GM12878 (cell line): ENCODE measurements at regions not wholly inside any gene's neighbourhood (a gene's known extent, or its start where the extent isn't known, plus 50 kb on each side); places are given as distances from the start of the nearest gene placed in this dataset.

Source experiments
- ATAC-seq: fragments of 200-7000 bp; cut with Tn5 transposase; 3 replicates; pipeline ENCODE4 v1.9.1; 2020; ENCODE audit warnings: mild to moderate bottlenecking, moderate library complexity
- BruUV-seq: library from RNA; stranded (reverse); fragments of 400-500 nt; replicated peaks from 2 replicates; lab custom pipeline; 2021; lab: Mats Ljungman, UMichigan
- CTCF ChIA-PET: fragments of 300-600 bp; sonication (Branson Sonifier 250); formaldehyde crosslinking; extraction: SDS; loops from one replicate; lab custom pipeline; 2021; ENCODE audit warnings: inconsistent platforms; lab: Yijun Ruan, JAX
- POLR2A ChIA-PET: fragments of 350-600 bp; formaldehyde crosslinking; extraction: SDS; loops from one replicate; lab custom pipeline; 2021; ENCODE audit warnings: inconsistent platforms; lab: Charles Lee
- RAD21 ChIA-PET: fragments of 300-600 bp; sonication (Branson Sonifier 250); formaldehyde crosslinking; loops from one replicate; lab custom pipeline; 2023; ENCODE audit warnings: antibody characterized with exemption; ENCODE audit not compliant: unreplicated experiment; lab: Charles Lee
- SMC1A ChIA-PET: fragments of 300-600 bp; sonication (Branson Sonifier 250); formaldehyde crosslinking; loops from one replicate; lab custom pipeline; 2023; ENCODE audit not compliant: unreplicated experiment, uncharacterized antibody; lab: Charles Lee
- DNase-seq: peaks from one replicate; pipeline ENCODE4 v3.0.0-alpha.2; 2011; ENCODE audit warnings: low read depth, low spot score
- FAIRE-seq: peaks from 3 replicates; lab custom pipeline; 2011; peaks lifted over from hg19 to GRCh38; lab: Jason Lieb, UNC
- H2AFZ ChIP-seq: 2 replicates; pipeline ENCODE4 v1.6.0; 2011; ENCODE audit warnings: low read depth, low read length, control low read depth; ENCODE audit not compliant: control insufficient read depth
- H3K27ac ChIP-seq: 2 replicates; pipeline ENCODE4 v1.5.1; 2011; ENCODE audit warnings: control low read depth; ENCODE audit not compliant: control insufficient read depth, insufficient read depth
- H3K27me3 ChIP-seq, 2 experiments: replicated peaks in 1 of 2; 2 replicates each; pipeline versions ENCODE4 v1.6.0 to v1.6.1; 2011; ENCODE audit warnings: low read length in 1 of 2; ENCODE audit not compliant: control insufficient read depth in 2 of 2, insufficient read depth in 2 of 2
- H3K36me3 ChIP-seq, 2 experiments: 2 replicates each; pipeline ENCODE4 v1.5.1; 2011; ENCODE audit warnings: low read length in 1 of 2; ENCODE audit not compliant: control insufficient read depth in 2 of 2, insufficient read depth in 2 of 2
- H3K4me1 ChIP-seq: 2 replicates; pipeline ENCODE4 v1.6.1; 2011; ENCODE audit warnings: mild to moderate bottlenecking, low read length, moderate library complexity, mixed read lengths; ENCODE audit not compliant: control insufficient read depth, insufficient read depth
- H3K4me2 ChIP-seq: 2 replicates; pipeline ENCODE4 v1.6.0; 2011; ENCODE audit warnings: control low read depth; ENCODE audit not compliant: control insufficient read depth, insufficient read depth
- H3K4me3 ChIP-seq: fragments of 200-600 bp; sonication (generic); 2 replicates; pipeline ENCODE4 v1.5.1; 2016
- H3K79me2 ChIP-seq: 2 replicates; pipeline ENCODE4 v1.6.0; 2011; ENCODE audit warnings: low read length; ENCODE audit not compliant: control insufficient read depth, insufficient read depth
- H3K9ac ChIP-seq: 2 replicates; pipeline ENCODE4 v1.8.0; 2011; ENCODE audit warnings: low read length, control low read depth, mixed read lengths; ENCODE audit not compliant: control insufficient read depth, insufficient read depth
- H3K9me3 ChIP-seq: replicated peaks from 3 replicates; pipeline ENCODE4 v1.5.1; 2011; ENCODE audit warnings: mild to moderate bottlenecking, low read length; ENCODE audit not compliant: control insufficient read depth, insufficient read depth
- H4K20me1 ChIP-seq: 2 replicates; pipeline ENCODE4 v1.6.0; 2011; ENCODE audit not compliant: control insufficient read depth, insufficient read depth
- CREM ChIP-seq: IDR thresholded peaks from 2 replicates; pipeline ENCODE4 v1.6.1; 2014; ENCODE audit warnings: antibody characterized with exemption, low read depth
- MEF2A ChIP-seq: IDR thresholded peaks from 2 replicates; pipeline ENCODE4 v1.6.1; 2011; ENCODE audit warnings: low read depth, mild to moderate bottlenecking, low read length, moderate library complexity; ENCODE audit not compliant: insufficient read depth
- NFXL1 ChIP-seq: fragments of 450-650 bp; IDR thresholded peaks from 2 replicates; pipeline ENCODE4 v1.6.1; 2017; ENCODE audit warnings: antibody characterized with exemption, mild to moderate bottlenecking, borderline replicate concordance
- PML ChIP-seq: IDR thresholded peaks from 2 replicates; pipeline ENCODE4 v1.6.1; 2012; ENCODE audit warnings: low read length, inconsistent platforms
- POLR2A ChIP-seq: IDR thresholded peaks from 2 replicates; pipeline ENCODE4 v1.6.1; 2011; ENCODE audit warnings: low read depth, mild to moderate bottlenecking, low read length
- POLR2AphosphoS2 ChIP-seq: IDR thresholded peaks from 2 replicates; pipeline ENCODE4 v1.6.1; 2011; ENCODE audit warnings: low read depth, mild to moderate bottlenecking, low read length, improper control_type of control experiment, moderate library complexity
- SMARCA5 ChIP-seq: fragments of 450-650 bp; IDR thresholded peaks from 2 replicates; pipeline ENCODE4 v1.6.1; 2017; ENCODE audit warnings: mild to moderate bottlenecking
- SMC3 ChIP-seq: IDR thresholded peaks from 2 replicates; pipeline ENCODE4 v1.6.1; 2011; ENCODE audit warnings: low read length, improper control_type of control experiment, borderline replicate concordance
- SPI1 ChIP-seq: IDR thresholded peaks from 2 replicates; pipeline ENCODE4 v1.6.1; 2011; ENCODE audit warnings: low read depth, mild to moderate bottlenecking, low read length, moderate library complexity, borderline replicate concordance; ENCODE audit not compliant: insufficient read depth
- TARDBP ChIP-seq: IDR thresholded peaks from 2 replicates; pipeline ENCODE4 v1.6.1; 2016; ENCODE audit warnings: borderline replicate concordance
- TCF12 ChIP-seq: IDR thresholded peaks from 2 replicates; pipeline ENCODE4 v1.6.1; 2011; ENCODE audit warnings: low read depth, mild to moderate bottlenecking, low read length
- ZNF384 ChIP-seq: IDR thresholded peaks from 2 replicates; pipeline ENCODE4 v1.6.1; 2012; ENCODE audit warnings: low read depth, mild to moderate bottlenecking, low read length, improper control_type of control experiment, borderline replicate concordance
- ZZZ3 ChIP-seq: IDR thresholded peaks from 2 replicates; pipeline ENCODE4 v1.6.1; 2011; ENCODE audit warnings: low read depth; ENCODE audit not compliant: control insufficient read depth, insufficient read length
- WGBS: methylation state at CpG from one replicate; pipeline ENCODE4 v1.1.6; 2016; ENCODE audit warnings: low lambda C conversion rate; ENCODE audit not compliant: insufficient replicate concordance, insufficient coverage; ENCODE audit errors: missing lambda C conversion rate; 5-methylcytosine and 5-hydroxymethylcytosine counted together
- in situ Hi-C: fragments of 300-500 bp; cut with MboI; formaldehyde crosslinking; loops from 9 replicates; pipeline ENCODE4 v1.14.3; 2018; ENCODE audit warnings: mixed read lengths
- intact Hi-C: fragments of 100-400 bp; cut with micrococcal nuclease; formaldehyde crosslinking; loops from one replicate; pipeline ENCODE4 v1.14.2; 2022; ENCODE audit not compliant: unreplicated experiment
- TF ChIP-seq, protein P1 (sequence below): IDR thresholded peaks from 2 replicates; pipeline ENCODE4 v1.6.1; 2011; ENCODE audit warnings: borderline replicate concordance, low read depth, mild to moderate bottlenecking, moderate library complexity, low read length; ENCODE audit not compliant: insufficient read depth, poor library complexity, severe bottlenecking
- TF ChIP-seq, protein P2 (sequence below): IDR thresholded peaks from 2 replicates; pipeline ENCODE4 v1.6.1; 2012; ENCODE audit warnings: low read depth, low read length, improper control_type of control experiment

- CTCF ChIA-PET = no interaction called here
- no peak for DNase-seq
- intact Hi-C loops (no loop called here), in situ Hi-C loops (no loop called here)
- H4K20me1 ChIP-seq = no peaks in the 10 kb centered on the region
- no peak overlapping the region for H3K9ac ChIP-seq
- RAD21 ChIA-PET = no interaction called here
- no peaks in the 10 kb centered on the region for H3K79me2 ChIP-seq
- no peaks in the 10 kb centered on the region for H3K27me3 ChIP-seq
- H3K27ac ChIP-seq = no peak overlapping the region
- FAIRE-seq = no peak
- SMC1A ChIA-PET = no interaction called here
- H3K4me3 ChIP-seq = no peak overlapping the region
- POLR2A ChIA-PET = no interaction called here
- no peak overlapping the region for H3K4me2 ChIP-seq
- no TSS peak for BruUV-seq
- no peaks in the 10 kb centered on the region for H3K4me1 ChIP-seq
- no peak for TF ChIP-seq NFXL1
- no peak for TF ChIP-seq SPI1
- TF ChIP-seq SMARCA5 = no peak
- no peak for TF ChIP-seq TCF12
- TF ChIP-seq ZNF384 = no peak
- no peak for TF ChIP-seq TARDBP
- no peak for TF ChIP-seq PML
- TF ChIP-seq, protein P1, sequence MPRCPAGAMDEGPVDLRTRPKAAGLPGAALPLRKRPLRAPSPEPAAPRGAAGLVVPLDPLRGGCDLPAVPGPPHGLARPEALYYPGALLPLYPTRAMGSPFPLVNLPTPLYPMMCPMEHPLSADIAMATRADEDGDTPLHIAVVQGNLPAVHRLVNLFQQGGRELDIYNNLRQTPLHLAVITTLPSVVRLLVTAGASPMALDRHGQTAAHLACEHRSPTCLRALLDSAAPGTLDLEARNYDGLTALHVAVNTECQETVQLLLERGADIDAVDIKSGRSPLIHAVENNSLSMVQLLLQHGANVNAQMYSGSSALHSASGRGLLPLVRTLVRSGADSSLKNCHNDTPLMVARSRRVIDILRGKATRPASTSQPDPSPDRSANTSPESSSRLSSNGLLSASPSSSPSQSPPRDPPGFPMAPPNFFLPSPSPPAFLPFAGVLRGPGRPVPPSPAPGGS = no peak
- TF ChIP-seq POLR2AphosphoS2 = no peak
- no peak for TF ChIP-seq SMC3
- no peak for TF ChIP-seq ZZZ3
- no peak for TF ChIP-seq CREM
- TF ChIP-seq, protein P2, sequence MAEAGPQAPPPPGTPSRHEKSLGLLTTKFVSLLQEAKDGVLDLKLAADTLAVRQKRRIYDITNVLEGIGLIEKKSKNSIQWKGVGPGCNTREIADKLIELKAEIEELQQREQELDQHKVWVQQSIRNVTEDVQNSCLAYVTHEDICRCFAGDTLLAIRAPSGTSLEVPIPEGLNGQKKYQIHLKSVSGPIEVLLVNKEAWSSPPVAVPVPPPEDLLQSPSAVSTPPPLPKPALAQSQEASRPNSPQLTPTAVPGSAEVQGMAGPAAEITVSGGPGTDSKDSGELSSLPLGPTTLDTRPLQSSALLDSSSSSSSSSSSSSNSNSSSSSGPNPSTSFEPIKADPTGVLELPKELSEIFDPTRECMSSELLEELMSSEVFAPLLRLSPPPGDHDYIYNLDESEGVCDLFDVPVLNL = no peak
- no peak for TF ChIP-seq POLR2A
- TF ChIP-seq MEF2A = no peak
- TF ChIP-seq, all 136 proteins: peak for 0
- ATAC-seq = no peak
- no peak overlapping the region for H2AFZ ChIP-seq
- WGBS = 46% methylated on average over 15 of the region's 15 CpGs
- no peaks in the 10 kb centered on the region for H3K36me3 ChIP-seq
- no peaks in the 10 kb centered on the region for H3K9me3 ChIP-seq
Observed at GRCh38 chr13:112144616-112145550, 77.9 kb downstream of the SOX1 start.
